Mammary epithelial cell (primary cell): ENCODE measurements at regions not wholly inside any gene's neighbourhood (a gene's known extent, or its start where the extent isn't known, plus 50 kb on each side); places are given as distances from the start of the nearest gene placed in this dataset.

Experiments
- CTCF ChIP-seq, 2 donors: IDR thresholded peaks in 1 of 2; conservative IDR thresholded peaks in 1 of 2; 2 replicates each; pipeline ENCODE4 v1.5.1; 2011 to 2012; ENCODE audit warnings: inconsistent platforms in 2 of 2, low read length in 2 of 2, mild to moderate bottlenecking in 2 of 2, control low read depth in 1 of 2, low read depth in 1 of 2; ENCODE audit not compliant: insufficient read depth in 1 of 2; ENCODE audit errors: extremely low read depth in 1 of 2
- EZH2 ChIP-seq: IDR thresholded peaks from 2 replicates; pipeline ENCODE4 v1.6.1; 2012; ENCODE audit warnings: low read length, inconsistent platforms, borderline replicate concordance

- TF ChIP-seq CTCF (conservative IDR thresholded peaks at IDR 0.05 in 1 of 2, IDR thresholded peaks at IDR 0.05 in 1 of 2; ENCODE audit: extremely low read depth in 1 of 2, insufficient read depth in 1 of 2, low read depth in 1 of 2, low read length in 2 of 2) (no peak), EZH2 (no peak)
These were observed 367.3 kb upstream of the POU3F2 start for GRCh38 chr6:98467091-98467490.
